ENCODE measurements at regions not wholly inside any gene's neighbourhood (a gene's known extent, or its start where the extent isn't known, plus 50 kb on each side); places are given as distances from the start of the nearest gene placed in this dataset.

DNA sequence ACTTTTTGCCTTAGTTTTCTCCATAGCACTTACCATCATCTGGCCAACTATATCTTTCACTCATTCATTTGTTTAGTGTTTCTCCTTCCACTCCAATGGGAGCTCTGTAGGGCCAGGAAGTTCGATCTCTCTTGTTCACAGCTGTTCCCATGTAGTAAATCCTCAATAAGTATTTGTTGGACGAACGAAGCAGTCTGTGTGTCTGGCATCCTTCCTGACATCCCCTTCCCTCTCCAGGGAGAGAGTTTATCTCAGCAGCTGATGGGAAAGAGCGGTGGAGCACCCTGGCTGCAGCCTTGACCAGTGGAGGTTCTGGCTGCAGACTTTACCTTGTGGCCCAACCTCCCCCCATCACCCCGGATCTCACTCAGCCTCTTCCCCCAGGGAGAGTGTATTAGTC, 141.7 kb downstream of the CHST1 start (continued):
- TF ChIP-seq, protein P1, sequence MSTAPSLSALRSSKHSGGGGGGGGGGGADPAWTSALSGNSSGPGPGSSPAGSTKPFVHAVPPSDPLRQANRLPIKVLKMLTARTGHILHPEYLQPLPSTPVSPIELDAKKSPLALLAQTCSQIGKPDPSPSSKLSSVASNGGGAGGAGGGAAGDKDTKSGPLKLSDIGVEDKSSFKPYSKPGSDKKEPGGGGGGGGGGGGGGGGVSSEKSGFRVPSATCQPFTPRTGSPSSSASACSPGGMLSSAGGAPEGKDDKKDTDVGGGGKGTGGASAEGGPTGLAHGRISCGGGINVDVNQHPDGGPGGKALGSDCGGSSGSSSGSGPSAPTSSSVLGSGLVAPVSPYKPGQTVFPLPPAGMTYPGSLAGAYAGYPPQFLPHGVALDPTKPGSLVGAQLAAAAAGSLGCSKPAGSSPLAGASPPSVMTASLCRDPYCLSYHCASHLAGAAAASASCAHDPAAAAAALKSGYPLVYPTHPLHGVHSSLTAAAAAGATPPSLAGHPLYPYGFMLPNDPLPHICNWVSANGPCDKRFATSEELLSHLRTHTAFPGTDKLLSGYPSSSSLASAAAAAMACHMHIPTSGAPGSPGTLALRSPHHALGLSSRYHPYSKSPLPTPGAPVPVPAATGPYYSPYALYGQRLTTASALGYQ (CRISPR knock-in tag; IDR thresholded peaks at IDR 0.05): no peak
- TF ChIP-seq ZBTB7A (CRISPR knock-in tag; IDR thresholded peaks at IDR 0.05) (no peak), CCDC6 (CRISPR knock-in tag; IDR thresholded peaks at IDR 0.05) (no peak), ZNF451 (CRISPR knock-in tag; IDR thresholded peaks at IDR 0.05) (no peak), REXO4 (CRISPR knock-in tag; IDR thresholded peaks at IDR 0.05; ENCODE audit: borderline replicate concordance) (no peak), KAT7 (CRISPR knock-in tag; IDR thresholded peaks at IDR 0.05; ENCODE audit: borderline replicate concordance) (no peak), ZNF501 (CRISPR knock-in tag; IDR thresholded peaks at IDR 0.05) (no peak), SRSF4 (IDR thresholded peaks at IDR 0.05; ENCODE audit: low read depth, low read length, poor library complexity, severe bottlenecking) (no peak), ZNF674 (CRISPR knock-in tag; IDR thresholded peaks at IDR 0.05; ENCODE audit: low read depth) (no peak), ZNF878 (CRISPR knock-in tag; IDR thresholded peaks at IDR 0.05) (no peak)
- TF ChIP-seq, protein P2, sequence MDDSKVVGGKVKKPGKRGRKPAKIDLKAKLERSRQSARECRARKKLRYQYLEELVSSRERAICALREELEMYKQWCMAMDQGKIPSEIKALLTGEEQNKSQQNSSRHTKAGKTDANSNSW (CRISPR knock-in tag; IDR thresholded peaks at IDR 0.05; ENCODE audit: borderline replicate concordance): no peak
- TF ChIP-seq, protein P3, sequence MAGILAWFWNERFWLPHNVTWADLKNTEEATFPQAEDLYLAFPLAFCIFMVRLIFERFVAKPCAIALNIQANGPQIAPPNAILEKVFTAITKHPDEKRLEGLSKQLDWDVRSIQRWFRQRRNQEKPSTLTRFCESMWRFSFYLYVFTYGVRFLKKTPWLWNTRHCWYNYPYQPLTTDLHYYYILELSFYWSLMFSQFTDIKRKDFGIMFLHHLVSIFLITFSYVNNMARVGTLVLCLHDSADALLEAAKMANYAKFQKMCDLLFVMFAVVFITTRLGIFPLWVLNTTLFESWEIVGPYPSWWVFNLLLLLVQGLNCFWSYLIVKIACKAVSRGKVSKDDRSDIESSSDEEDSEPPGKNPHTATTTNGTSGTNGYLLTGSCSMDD (CRISPR knock-in tag; IDR thresholded peaks at IDR 0.05): no peak
- TF ChIP-seq, protein P4, sequence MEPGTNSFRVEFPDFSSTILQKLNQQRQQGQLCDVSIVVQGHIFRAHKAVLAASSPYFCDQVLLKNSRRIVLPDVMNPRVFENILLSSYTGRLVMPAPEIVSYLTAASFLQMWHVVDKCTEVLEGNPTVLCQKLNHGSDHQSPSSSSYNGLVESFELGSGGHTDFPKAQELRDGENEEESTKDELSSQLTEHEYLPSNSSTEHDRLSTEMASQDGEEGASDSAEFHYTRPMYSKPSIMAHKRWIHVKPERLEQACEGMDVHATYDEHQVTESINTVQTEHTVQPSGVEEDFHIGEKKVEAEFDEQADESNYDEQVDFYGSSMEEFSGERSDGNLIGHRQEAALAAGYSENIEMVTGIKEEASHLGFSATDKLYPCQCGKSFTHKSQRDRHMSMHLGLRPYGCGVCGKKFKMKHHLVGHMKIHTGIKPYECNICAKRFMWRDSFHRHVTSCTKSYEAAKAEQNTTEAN (CRISPR knock-in tag; conservative IDR thresholded peaks at IDR 0.05): no peak
